Esophagus muscularis mucosa (tissue), 4 donors: ENCODE measurements at regions not wholly inside any gene's neighbourhood (a gene's known extent, or its start where the extent isn't known, plus 50 kb on each side); places are given as distances from the start of the nearest gene placed in this dataset.

Experiments
- DNase-seq: peaks from one replicate; pipeline ENCODE4 v3.0.0-alpha.2; 2017; ENCODE audit errors: extremely low spot score
- H3K27ac ChIP-seq, 4 donors: fragments of 200-600 bp; sonication (generic); replicated peaks in 1 of 4; 1 replicate in 3 of 4; 2 replicates in 1 of 4; pipeline ENCODE4 v1.5.1; 2016 to 2019; ENCODE audit warnings: mild to moderate bottlenecking in 1 of 4
- H3K27me3 ChIP-seq, 4 donors: fragments of 200-600 bp; sonication (generic); one replicate each; pipeline versions ENCODE4 v1.5.1 to v1.6.0; 2016 to 2019
- H3K36me3 ChIP-seq, 4 donors: fragments of 200-600 bp; sonication (generic); one replicate each; pipeline ENCODE4 v1.5.1; 2016 to 2019
- H3K4me1 ChIP-seq, 4 donors: fragments of 200-600 bp; sonication (generic); one replicate each; pipeline ENCODE4 v1.5.1; 2016 to 2019
- H3K4me3 ChIP-seq, 4 donors: fragments of 200-600 bp; sonication (generic); 1 replicate in 2 of 4; 2 replicates in 2 of 4; pipeline ENCODE4 v1.5.1; 2016 to 2019; ENCODE audit warnings: mild to moderate bottlenecking in 4 of 4, moderate library complexity in 1 of 4
- H3K9me3 ChIP-seq, 4 donors: fragments of 200-600 bp; sonication (generic); 1 replicate in 3 of 4; 2 replicates in 1 of 4; pipeline ENCODE4 v1.5.1; 2016 to 2019
- EP300 ChIP-seq: sonication (generic); formaldehyde crosslinking; IDR thresholded peaks from one replicate; pipeline ENCODE4 v1.6.1; 2017; ENCODE audit warnings: antibody characterized with exemption
- POLR2A ChIP-seq: fragments of 450-650 bp; IDR thresholded peaks from one replicate; pipeline ENCODE4 v1.6.1; 2017; ENCODE audit warnings: antibody characterized with exemption, moderate library complexity, mild to moderate bottlenecking, low read depth
- POLR2AphosphoS5 ChIP-seq, 2 donors: sonication (generic); formaldehyde crosslinking; IDR thresholded peaks; one replicate each; pipeline ENCODE4 v1.6.1; 2017; ENCODE audit warnings: antibody characterized with exemption in 2 of 2
- WGBS: methylation state at CpG from one replicate; pipeline ENCODE4 v1.1.5; 2018; 5-methylcytosine and 5-hydroxymethylcytosine counted together
- intact Hi-C: fragments of 100-400 bp; cut with DNase I; formaldehyde crosslinking; loops from one replicate; pipeline ENCODE4 v1.15.1; 2023
- TF ChIP-seq, protein P1 (sequence below), 3 experiments: fragments of 200-600 bp in 2 of 3; fragments of 450-650 bp in 1 of 3; sonication (generic) in 2 of 3; IDR thresholded peaks; one replicate each; pipeline ENCODE4 v1.5.1; 2017 to 2019; ENCODE audit warnings: antibody characterized with exemption in 3 of 3, mild to moderate bottlenecking in 2 of 3, moderate library complexity in 1 of 3

DNA sequence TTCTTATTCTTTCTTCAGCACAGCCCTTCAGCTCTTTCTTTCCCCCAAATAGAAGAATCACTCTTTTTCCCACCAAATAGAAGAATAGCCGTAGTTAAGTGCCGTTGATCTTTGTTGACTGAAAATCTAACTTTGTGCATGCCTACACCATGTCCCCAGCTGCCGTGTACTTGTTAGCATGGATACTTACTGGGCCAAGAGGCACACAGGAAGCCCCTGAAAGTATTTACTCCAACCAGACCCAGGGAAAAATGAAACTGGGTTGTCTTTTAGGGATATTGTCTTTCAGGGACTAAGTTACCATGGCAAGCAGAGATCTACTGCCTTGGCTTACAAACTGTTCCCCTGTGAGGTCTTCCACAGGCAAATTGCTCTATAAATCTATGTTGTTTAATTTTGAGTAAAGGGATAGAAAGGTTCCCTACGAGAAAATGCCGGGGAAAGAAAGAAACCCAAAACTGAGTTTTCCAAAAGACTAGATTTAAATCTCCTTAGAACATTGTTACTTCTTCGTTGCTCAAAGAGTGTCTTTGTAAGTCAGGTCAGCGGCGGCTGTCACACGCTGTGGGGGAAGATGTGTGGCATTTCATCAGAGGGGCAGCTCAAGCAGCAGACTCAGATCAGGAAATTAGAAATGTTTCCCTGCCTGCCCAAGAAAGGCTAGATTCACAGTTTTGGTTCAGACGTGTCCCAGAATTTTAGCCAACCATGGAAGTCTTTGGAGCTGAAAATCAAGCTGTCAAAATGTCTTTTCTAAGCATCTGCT lies 152.7 kb upstream of the PRNP start:
- WGBS, result 68% methylated on average over 10 of the region's 10 CpGs

DNA sequence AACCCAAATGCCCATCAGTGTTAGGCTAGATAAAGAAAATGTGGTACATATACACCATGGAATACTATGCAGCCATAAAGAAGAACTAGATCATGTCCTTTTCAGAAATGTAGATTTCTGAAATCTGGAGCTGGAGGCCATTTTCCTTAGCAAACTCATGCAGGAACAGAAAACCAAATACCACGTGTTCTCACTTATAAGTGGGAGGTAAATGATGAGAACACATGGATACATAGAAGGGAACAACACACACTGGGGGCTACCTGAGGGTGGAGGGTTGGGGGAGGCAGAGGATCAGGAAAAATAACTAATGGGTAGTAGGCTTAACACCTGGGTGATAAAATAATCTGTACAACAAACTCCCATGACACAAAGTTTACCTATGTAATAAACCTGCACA lies 153.5 kb upstream of the PRNP start:
- no peak overlapping the region for H3K4me3 ChIP-seq
- H3K27ac ChIP-seq, result no peak overlapping the region

More for the DNA sequence above, 152.7 kb upstream of the PRNP start:
- Histone ChIP-seq H3K36me3 (no peaks in the 10 kb centered on the region), H3K27ac (no peak overlapping the region), H3K27me3 (peaks cover 0 to 5% (median 0%) of the 10 kb centered on the region in 4 donors), H3K4me3 (no peak overlapping the region), H3K9me3 (peaks cover 0 to 8% (median 0%) of the 10 kb centered on the region in 4 donors), H3K4me1 (no peaks in the 10 kb centered on the region)
- intact Hi-C loops, result no loop called here
- DNase-seq, result no peak
- TF ChIP-seq EP300 (no peak), POLR2A (no peak), POLR2AphosphoS5 (IDR thresholded peaks at IDR 0.05) (no peak)
- TF ChIP-seq, protein P1, sequence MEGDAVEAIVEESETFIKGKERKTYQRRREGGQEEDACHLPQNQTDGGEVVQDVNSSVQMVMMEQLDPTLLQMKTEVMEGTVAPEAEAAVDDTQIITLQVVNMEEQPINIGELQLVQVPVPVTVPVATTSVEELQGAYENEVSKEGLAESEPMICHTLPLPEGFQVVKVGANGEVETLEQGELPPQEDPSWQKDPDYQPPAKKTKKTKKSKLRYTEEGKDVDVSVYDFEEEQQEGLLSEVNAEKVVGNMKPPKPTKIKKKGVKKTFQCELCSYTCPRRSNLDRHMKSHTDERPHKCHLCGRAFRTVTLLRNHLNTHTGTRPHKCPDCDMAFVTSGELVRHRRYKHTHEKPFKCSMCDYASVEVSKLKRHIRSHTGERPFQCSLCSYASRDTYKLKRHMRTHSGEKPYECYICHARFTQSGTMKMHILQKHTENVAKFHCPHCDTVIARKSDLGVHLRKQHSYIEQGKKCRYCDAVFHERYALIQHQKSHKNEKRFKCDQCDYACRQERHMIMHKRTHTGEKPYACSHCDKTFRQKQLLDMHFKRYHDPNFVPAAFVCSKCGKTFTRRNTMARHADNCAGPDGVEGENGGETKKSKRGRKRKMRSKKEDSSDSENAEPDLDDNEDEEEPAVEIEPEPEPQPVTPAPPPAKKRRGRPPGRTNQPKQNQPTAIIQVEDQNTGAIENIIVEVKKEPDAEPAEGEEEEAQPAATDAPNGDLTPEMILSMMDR (IDR thresholded peaks at IDR 0.05), result no peak

DNA sequence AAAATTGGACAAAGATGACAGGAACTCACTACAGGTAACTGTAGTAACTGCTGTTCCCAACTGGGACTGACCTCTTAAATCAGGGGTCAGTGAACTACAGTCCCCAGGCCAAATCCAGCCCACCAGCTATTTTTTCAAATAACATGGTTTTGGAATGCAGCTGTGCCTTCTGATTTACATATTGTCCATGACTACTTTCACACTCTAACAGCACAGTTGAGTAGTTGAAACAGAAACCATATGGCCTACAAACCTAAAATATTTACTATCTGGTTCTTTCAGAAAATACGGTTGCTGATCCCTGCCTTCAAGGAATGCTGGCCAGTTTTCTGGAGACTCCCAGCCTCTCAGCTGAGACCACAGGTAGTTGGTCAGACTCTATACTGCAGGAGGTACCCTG lies 161.5 kb upstream of the PRNP start:
- H3K4me3 ChIP-seq, result no peak overlapping the region
- no peak for TF ChIP-seq POLR2AphosphoS5 (IDR thresholded peaks at IDR 0.05)
- TF ChIP-seq, protein P1 (IDR thresholded peaks at IDR 0.05), result no peak
- TF ChIP-seq POLR2A, result no peak
- no peak for TF ChIP-seq EP300
- intact Hi-C loops, result no loop called here
- no peaks in the 10 kb centered on the region for H3K4me1 ChIP-seq
- WGBS, result 71% methylated on average over 1 of the region's 1 CpG
- no peak overlapping the region for H3K27ac ChIP-seq
- peaks cover 0 to 14% (median 0%) of the 10 kb centered on the region in 4 donors for H3K9me3 ChIP-seq
- H3K27me3 ChIP-seq, result no peaks in the 10 kb centered on the region
- no peak for DNase-seq
- no peaks in the 10 kb centered on the region for H3K36me3 ChIP-seq

More for the DNA sequence above, 153.5 kb upstream of the PRNP start:
- no peaks in the 10 kb centered on the region for H3K36me3 ChIP-seq
- intact Hi-C loops, result no loop called here
- H3K9me3 ChIP-seq, result peaks cover 0 to 9% (median 0%) of the 10 kb centered on the region in 4 donors
- H3K4me1 ChIP-seq, result no peaks in the 10 kb centered on the region
- WGBS, result 72% methylated on average over 1 of the region's 1 CpG
- H3K27me3 ChIP-seq, result peaks cover 0 to 5% (median 0%) of the 10 kb centered on the region in 4 donors
- no peak for DNase-seq
- TF ChIP-seq POLR2AphosphoS5 (IDR thresholded peaks at IDR 0.05) (no peak), EP300 (no peak), POLR2A (no peak)
- TF ChIP-seq, protein P1 (IDR thresholded peaks at IDR 0.05), result no peak

- H3K27me3 ChIP-seq, result no peaks in the 10 kb centered on the region
- H3K27ac ChIP-seq, result no peak overlapping the region
- no peaks in the 10 kb centered on the region for H3K36me3 ChIP-seq
- no peaks in the 10 kb centered on the region for H3K4me1 ChIP-seq
- H3K4me3 ChIP-seq, result no peak overlapping the region
- intact Hi-C loops, result no loop called here
- TF ChIP-seq, protein P1 (IDR thresholded peaks at IDR 0.05), result no peak
- TF ChIP-seq POLR2AphosphoS5 (IDR thresholded peaks at IDR 0.05), result no peak
- TF ChIP-seq EP300, result no peak
- peaks cover 0 to 14% (median 0%) of the 10 kb centered on the region in 4 donors for H3K9me3 ChIP-seq
- 91% methylated on average over 3 of the region's 3 CpGs for WGBS
- DNase-seq, result no peak
These were observed 161.9 kb upstream of the PRNP start for GRCh38 chr20:4524307-4524706.

DNA sequence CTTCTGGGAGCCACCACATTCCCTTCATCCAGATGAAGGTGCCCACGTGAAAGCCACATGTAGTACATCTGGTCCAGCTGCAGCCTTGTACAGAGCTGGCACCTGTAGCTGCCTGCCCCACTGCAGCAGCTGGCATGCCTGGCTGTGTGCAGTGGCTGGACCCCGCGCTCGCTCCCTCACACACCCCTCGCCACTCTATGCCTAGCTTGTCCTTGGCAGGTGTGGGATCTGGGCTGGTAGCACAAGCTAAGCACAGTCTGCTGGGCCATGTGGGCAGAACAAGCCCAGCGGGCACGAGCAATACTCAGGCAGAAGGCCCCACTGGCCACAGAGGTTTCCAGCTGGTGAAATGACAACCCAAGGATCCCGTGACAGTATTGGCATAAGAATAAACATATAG lies 163.9 kb upstream of the PRNP start:
- intact Hi-C loops, result no loop called here
- peaks cover 0 to 4% (median 0%) of the 10 kb centered on the region in 4 donors for H3K9me3 ChIP-seq
- H3K36me3 ChIP-seq, result no peaks in the 10 kb centered on the region
- no peak overlapping the region for H3K27ac ChIP-seq
- TF ChIP-seq POLR2AphosphoS5 (IDR thresholded peaks at IDR 0.05) (no peak), POLR2A (no peak), EP300 (no peak)
- TF ChIP-seq, protein P1 (IDR thresholded peaks at IDR 0.05), result no peak
- H3K27me3 ChIP-seq, result no peaks in the 10 kb centered on the region
- H3K4me1 ChIP-seq, result no peaks in the 10 kb centered on the region
- DNase-seq, result no peak
- 95% methylated on average over 7 of the region's 8 CpGs for WGBS
- H3K4me3 ChIP-seq, result no peak overlapping the region
